ENCODE measurements at regions not wholly inside any gene's neighbourhood (a gene's known extent, or its start where the extent isn't known, plus 50 kb on each side); places are given as distances from the start of the nearest gene placed in this dataset.

GRCh38 chrX:94114362-94114761 lies 440.4 kb downstream of the FAM133A start:
- Histone ChIP-seq H3K4me2 (replicated peaks; ENCODE audit: extremely low read depth, low read length, poor library complexity, severe bottlenecking) (no peak overlapping the region), H3K4me3 (replicated peaks in 1 of 3; ENCODE audit: low read depth in 2 of 3, low read length in 3 of 3) (no peak overlapping the region), H3K36me3 (replicated peaks in 1 of 2; ENCODE audit: control insufficient read depth in 1 of 2, insufficient read depth in 2 of 2, low read length in 2 of 2) (no peaks in the 10 kb centered on the region), H3K27ac (ENCODE audit: low read depth in 1 of 2, low read length in 2 of 2) (no peak overlapping the region), H3K4me1 (ENCODE audit: control insufficient read depth in 1 of 2, insufficient read depth in 2 of 2, low read length in 2 of 2) (no peaks in the 10 kb centered on the region), H3K9me3 (replicated peaks in 1 of 2; ENCODE audit: control insufficient read depth in 1 of 2, insufficient read depth in 1 of 2, low read length in 2 of 2) (no peaks in the 10 kb centered on the region), H2AFZ (ENCODE audit: insufficient read depth, low read depth, low read length, poor library complexity, severe bottlenecking) (no peak overlapping the region), H3K9ac (ENCODE audit: insufficient read depth, low read length, poor library complexity, severe bottlenecking) (no peak overlapping the region), H3K79me2 (ENCODE audit: insufficient read depth, low read length) (no peaks in the 10 kb centered on the region), H4K20me1 (ENCODE audit: insufficient read depth, low read length) (no peaks in the 10 kb centered on the region), H3K27me3 (ENCODE audit: control insufficient read depth in 2 of 2, insufficient read depth in 2 of 2, low read length in 2 of 2) (no peaks in the 10 kb centered on the region)
- Mint-ChIP-seq H3K27me3 (ENCODE audit: low read depth in 3 of 3) (no peaks in the 10 kb centered on the region), H3K27ac (no peak overlapping the region), H3K4me3 (no peak overlapping the region), H3K36me3 (no peaks in the 10 kb centered on the region), H3K4me1 (no peaks in the 10 kb centered on the region), H3K9me3 (peaks cover 0 to 2% (median 0%) of the 10 kb centered on the region in 7 donors)
- WGBS (ENCODE audit: insufficient coverage), result no CpG with 5 or more reads among the region's 2 CpGs
- TF ChIP-seq, protein P1, sequence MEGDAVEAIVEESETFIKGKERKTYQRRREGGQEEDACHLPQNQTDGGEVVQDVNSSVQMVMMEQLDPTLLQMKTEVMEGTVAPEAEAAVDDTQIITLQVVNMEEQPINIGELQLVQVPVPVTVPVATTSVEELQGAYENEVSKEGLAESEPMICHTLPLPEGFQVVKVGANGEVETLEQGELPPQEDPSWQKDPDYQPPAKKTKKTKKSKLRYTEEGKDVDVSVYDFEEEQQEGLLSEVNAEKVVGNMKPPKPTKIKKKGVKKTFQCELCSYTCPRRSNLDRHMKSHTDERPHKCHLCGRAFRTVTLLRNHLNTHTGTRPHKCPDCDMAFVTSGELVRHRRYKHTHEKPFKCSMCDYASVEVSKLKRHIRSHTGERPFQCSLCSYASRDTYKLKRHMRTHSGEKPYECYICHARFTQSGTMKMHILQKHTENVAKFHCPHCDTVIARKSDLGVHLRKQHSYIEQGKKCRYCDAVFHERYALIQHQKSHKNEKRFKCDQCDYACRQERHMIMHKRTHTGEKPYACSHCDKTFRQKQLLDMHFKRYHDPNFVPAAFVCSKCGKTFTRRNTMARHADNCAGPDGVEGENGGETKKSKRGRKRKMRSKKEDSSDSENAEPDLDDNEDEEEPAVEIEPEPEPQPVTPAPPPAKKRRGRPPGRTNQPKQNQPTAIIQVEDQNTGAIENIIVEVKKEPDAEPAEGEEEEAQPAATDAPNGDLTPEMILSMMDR (IDR thresholded peaks at IDR 0.05), result no peak
- DNase-seq, result no peak
- intact Hi-C loops (cut with micrococcal nuclease), result no loop called here

- Histone ChIP-seq H3K79me2 (ENCODE audit: insufficient read depth, low read length) (no peaks in the 10 kb centered on the region), H3K9ac (ENCODE audit: insufficient read depth, low read length, poor library complexity, severe bottlenecking) (no peak overlapping the region), H3K36me3 (replicated peaks in 1 of 2; ENCODE audit: control insufficient read depth in 1 of 2, insufficient read depth in 2 of 2, low read length in 2 of 2) (no peaks in the 10 kb centered on the region), H3K4me1 (ENCODE audit: control insufficient read depth in 1 of 2, insufficient read depth in 2 of 2, low read length in 2 of 2) (no peaks in the 10 kb centered on the region), H3K4me3 (replicated peaks in 1 of 3; ENCODE audit: low read depth in 2 of 3, low read length in 3 of 3) (no peak overlapping the region), H3K27me3 (ENCODE audit: control insufficient read depth in 2 of 2, insufficient read depth in 2 of 2, low read length in 2 of 2) (no peaks in the 10 kb centered on the region), H3K27ac (ENCODE audit: low read depth in 1 of 2, low read length in 2 of 2) (no peak overlapping the region), H4K20me1 (ENCODE audit: insufficient read depth, low read length) (no peaks in the 10 kb centered on the region), H3K4me2 (replicated peaks; ENCODE audit: extremely low read depth, low read length, poor library complexity, severe bottlenecking) (no peak overlapping the region), H3K9me3 (replicated peaks in 1 of 2; ENCODE audit: control insufficient read depth in 1 of 2, insufficient read depth in 1 of 2, low read length in 2 of 2) (peaks cover 0 to 6% of the 10 kb centered on the region in 2 donors), H2AFZ (ENCODE audit: insufficient read depth, low read depth, low read length, poor library complexity, severe bottlenecking) (no peak overlapping the region)
- intact Hi-C loops (cut with micrococcal nuclease), result no loop called here
- no peak for DNase-seq
- no peak overlapping the region for H3K27ac Mint-ChIP-seq
- TF ChIP-seq, protein P1 (IDR thresholded peaks at IDR 0.05), result no peak
- H3K9me3 Mint-ChIP-seq, result peaks cover 0 to 2% (median 0%) of the 10 kb centered on the region in 7 donors
- no peak overlapping the region for H3K4me3 Mint-ChIP-seq
- H3K4me1 Mint-ChIP-seq, result no peaks in the 10 kb centered on the region
- no peaks in the 10 kb centered on the region for H3K36me3 Mint-ChIP-seq
- H3K27me3 Mint-ChIP-seq (ENCODE audit: low read depth in 3 of 3), result no peaks in the 10 kb centered on the region
- no CpG with 5 or more reads among the region's 2 CpGs for WGBS (ENCODE audit: insufficient coverage)
Measured at GRCh38 chrX:94121799-94122198, 447.8 kb downstream of the FAM133A start.

Measured in CD14-positive monocyte (primary cell).